Fibroblast of lung (primary cell): ENCODE measurements at regions not wholly inside any gene's neighbourhood (a gene's known extent, or its start where the extent isn't known, plus 50 kb on each side); places are given as distances from the start of the nearest gene placed in this dataset.

Experiments used
- CTCF ChIP-seq, 2 donors: IDR thresholded peaks in 1 of 2; conservative IDR thresholded peaks in 1 of 2; 1 replicate in 1 of 2; 2 replicates in 1 of 2; pipeline ENCODE4 v1.5.1; 2011 to 2012; ENCODE audit warnings: low read length in 2 of 2, control low read depth in 1 of 2, inconsistent platforms in 1 of 2, low read depth in 1 of 2, mild to moderate bottlenecking in 1 of 2
- EZH2 ChIP-seq: IDR thresholded peaks from 2 replicates; pipeline ENCODE4 v1.5.1; 2012; ENCODE audit warnings: low read length, control low read depth, mild to moderate bottlenecking; ENCODE audit errors: missing control alignments

- TF ChIP-seq CTCF (conservative IDR thresholded peaks at IDR 0.05 in 1 of 2, IDR thresholded peaks at IDR 0.05 in 1 of 2; ENCODE audit: low read depth in 1 of 2, low read length in 2 of 2): no peak
- TF ChIP-seq EZH2: no peak
Measured at GRCh38 chr5:58074222-58074621, 385.7 kb downstream of the PLK2 start.
